ENCODE measurements at regions not wholly inside any gene's neighbourhood (a gene's known extent, or its start where the extent isn't known, plus 50 kb on each side); places are given as distances from the start of the nearest gene placed in this dataset.
"Not testable (repeated sequence)": the region's sequence is repeated elsewhere in the genome, so short reads cannot be mapped to it uniquely, and the experiment has no call there.

DNA sequence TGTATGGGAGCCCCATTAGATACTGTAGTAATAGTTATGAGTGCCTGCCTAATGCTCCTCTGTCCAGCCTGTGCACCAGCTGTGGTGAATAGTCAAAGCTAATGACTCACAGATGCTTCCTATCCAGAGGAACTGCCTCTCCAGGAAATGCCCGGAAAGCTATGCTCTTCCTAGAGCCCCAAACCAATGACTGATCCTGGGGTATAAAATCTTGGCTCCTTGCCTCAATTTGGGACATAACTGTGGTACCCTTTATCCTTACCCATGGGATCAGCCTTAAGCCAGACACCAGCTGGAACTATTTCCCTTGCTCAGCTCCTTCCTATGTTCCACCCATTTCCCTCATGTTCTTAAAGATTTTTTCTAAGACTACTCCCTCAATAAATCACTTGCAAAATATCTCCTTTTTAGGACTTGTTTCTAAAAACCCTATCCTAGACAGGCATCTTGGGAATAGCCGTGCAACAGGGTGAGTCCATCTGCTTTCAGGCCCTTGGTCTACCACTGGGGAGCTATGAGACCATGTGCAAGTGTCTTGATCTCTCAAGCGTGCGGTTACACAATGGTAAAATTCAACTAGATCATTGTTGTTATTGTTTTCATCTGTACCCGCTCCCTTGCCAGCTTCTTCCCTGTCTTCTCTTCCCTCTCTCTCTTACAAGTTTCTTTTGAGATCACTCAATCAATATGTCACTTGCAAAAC, 283.7 kb downstream of the BTBD3 start:
- no peak for DNase-seq (ENCODE audit: low spot score)

DNA sequence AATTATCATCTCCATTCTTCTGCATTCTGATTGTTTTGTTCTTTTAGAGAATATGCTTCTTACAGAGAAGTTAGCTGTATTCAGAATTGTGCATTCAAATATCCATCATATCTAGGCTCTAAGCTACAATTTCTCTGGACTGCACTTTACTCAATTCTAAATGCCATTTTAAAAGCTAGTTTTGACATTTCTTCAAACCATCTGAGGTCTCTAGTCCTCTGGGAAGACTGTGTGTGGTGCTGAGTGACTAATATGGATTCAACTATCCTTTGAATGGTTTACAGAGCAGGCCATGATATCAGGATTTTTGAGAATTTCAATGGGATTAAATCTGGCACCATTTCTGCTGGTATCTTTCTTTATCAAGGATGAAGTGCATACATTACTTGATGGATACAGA, 285.7 kb downstream of the BTBD3 start:
- no peak for DNase-seq (ENCODE audit: low spot score)

DNA sequence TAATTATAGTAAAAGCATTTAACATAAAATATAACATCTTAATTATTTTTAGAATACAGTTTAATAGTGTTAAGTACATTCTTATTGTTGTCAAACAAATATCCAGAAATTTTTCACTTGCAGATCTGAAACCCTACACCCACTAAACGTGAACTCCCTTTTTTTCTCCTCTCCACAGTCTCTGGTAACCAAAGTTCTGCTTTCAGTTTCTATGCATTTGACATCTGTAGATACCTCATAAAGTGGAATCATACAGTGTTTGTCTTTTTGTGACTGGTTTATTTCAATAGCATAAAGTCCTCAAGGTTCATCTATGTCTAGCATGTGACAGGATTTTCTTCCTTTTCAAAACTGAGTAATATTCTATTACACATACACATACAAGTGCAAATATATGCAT, 286.3 kb downstream of the BTBD3 start:
- no peak for DNase-seq (ENCODE audit: low spot score)

- peak; percentile 46 for DNase-seq (ENCODE audit: low spot score)
Observed at GRCh38 chr20:12207875-12208274, 290.2 kb downstream of the BTBD3 start.

DNA sequence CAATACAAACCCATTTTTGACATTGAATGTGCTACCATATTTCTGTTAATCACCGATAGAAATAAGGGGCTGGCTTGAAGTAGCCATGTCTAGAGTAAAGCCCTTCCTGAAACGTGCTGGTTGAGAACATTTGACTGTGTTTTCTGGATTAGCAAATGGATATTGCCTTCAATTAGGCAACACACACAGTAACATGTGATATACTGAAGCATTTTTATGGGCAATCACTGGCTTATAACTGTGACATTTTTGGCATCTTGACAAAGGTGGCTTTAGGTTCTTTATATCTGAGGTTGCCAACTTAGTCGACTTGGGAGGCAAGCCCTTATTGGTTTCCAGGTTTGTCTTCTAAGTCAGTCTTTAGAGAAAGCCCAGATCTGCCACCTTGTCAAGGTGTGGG, 292.9 kb downstream of the BTBD3 start:
- DNase-seq (ENCODE audit: low spot score): no peak

GRCh38 chr20:12211361-12211760, 293.7 kb downstream of the BTBD3 start:
- DNase-seq (ENCODE audit: low spot score): no peak

- DNase-seq (ENCODE audit: low spot score): no peak
Observed at GRCh38 chr20:12217382-12217781, 299.7 kb downstream of the BTBD3 start.

DNA sequence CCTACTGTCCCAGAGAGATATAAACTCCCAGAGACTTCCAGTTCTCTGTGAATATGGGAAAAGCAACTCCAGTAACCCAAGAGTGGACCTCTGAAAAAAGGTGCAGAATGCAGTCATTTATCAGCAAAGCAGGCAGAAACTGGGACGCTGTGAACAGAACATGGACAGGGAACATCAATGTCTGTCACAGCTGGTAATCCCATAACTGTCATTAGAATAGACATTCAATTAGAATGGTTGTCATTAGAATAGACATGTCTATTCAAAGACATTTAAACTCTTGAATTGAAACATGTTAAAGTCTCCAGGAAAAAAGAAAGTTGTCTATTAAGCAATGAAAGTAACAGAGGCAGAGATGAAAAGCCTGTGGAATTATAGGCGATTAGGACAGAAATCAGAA, 302.1 kb downstream of the BTBD3 start:
- no peak for DNase-seq (ENCODE audit: low spot score)

GRCh38 chr20:12223057-12223456, 305.4 kb downstream of the BTBD3 start:
- DNase-seq (ENCODE audit: low spot score): no peak

DNA sequence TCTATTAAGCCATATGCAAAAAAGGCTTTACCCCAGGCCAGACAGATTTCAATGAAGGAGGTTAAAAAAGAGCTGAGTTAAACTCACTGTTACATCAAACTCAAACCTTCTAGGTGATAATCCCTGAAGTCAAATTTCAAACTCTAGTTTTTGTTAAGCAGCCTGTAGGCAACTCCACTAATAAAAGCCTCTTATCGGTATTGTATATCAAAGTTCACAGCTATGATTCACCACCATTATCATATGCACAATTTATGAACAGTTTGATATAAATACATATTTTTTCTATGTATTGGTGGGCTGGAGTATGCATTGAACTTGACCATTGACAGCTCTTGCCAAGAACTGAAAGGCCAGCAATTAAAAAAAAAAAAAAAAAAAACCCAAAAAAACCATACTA, 308.2 kb downstream of the BTBD3 start:
- DNase-seq (ENCODE audit: low spot score): no peak

DNA sequence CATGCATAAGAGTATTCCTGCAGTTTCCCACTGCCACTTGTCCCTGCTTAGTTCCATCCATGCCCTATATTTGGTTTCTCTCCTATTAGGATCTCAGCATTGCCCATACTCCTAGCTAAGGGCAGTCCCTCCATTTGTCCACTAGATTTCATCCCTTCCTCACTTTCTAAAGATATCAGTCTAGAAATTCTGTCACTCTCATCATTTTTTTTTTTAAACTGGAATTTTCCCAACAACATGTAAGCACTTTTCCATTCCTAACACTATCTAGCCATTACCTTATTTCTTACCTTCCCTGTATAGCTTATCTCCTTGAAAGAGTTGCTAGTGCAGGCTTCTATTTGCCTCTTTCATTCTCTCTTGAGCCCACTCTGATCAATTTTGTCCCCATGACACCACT, 312.2 kb downstream of the BTBD3 start:
- DNase-seq (ENCODE audit: low spot score): no peak

DNA sequence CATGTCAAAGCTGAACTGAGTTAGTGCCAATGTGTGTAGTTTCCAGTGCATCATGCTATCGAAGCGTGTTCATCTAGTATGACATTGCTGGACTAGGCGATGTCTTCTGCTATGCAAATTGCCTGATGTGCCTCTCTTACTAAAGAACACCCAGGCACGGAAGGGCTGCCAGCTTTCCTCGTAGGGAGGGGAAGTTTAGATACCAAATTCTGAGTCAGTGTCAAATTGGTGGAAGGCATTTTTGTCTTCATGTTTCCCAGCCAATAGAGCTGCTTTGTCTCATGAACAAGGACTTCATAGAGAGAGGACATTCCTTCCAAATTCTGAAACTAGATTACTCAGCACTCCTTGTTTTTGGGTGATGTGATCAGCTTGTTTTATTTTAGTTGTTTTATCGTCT, 320.1 kb downstream of the BTBD3 start:
- no peak for DNase-seq (ENCODE audit: low spot score)

- DNase-seq (ENCODE audit: low spot score): peak; percentile 67
Observed at GRCh38 chr20:12241065-12241464, 323.4 kb downstream of the BTBD3 start.

DNA sequence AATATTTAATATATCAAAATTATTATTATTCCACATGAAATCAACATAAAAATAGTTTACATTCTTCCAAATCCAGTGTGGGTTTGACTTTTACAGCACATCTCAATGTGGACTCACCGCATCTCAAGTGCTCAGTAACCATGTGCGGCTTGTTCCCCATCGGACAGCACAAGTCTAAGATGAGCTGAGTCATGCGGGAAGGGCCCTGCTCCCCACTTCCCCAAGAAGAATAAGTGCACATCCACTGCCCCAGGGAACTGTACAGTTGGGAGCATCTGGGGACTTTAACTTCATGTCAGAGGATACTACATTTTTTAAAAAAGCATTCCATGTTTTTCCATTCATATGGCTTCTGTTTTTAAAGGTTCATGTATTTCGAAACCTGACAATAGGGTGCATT, 325.6 kb downstream of the BTBD3 start:
- no peak for DNase-seq (ENCODE audit: low spot score)

GRCh38 chr20:12248481-12248880, 330.8 kb downstream of the BTBD3 start:
- no peak for DNase-seq (ENCODE audit: low spot score)

DNA sequence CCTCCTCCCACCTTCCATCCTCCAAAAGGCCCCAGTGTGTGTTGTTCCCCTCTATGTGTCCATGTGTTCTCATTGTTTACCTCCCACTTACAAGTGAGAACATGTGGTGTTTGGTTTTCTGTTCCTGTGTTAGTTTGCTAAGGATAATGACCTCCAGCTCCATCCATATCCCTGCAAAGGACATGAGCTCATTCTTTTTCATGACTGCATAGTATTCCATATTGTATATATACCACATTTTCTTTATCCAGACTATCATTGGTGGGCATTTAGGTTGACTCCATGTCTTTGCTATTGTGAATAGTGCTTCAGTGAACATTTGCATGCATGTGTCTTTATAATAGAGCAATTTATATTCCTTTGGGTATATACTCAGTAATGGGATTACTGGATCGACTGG, 333.0 kb downstream of the BTBD3 start:
- not testable (repeated sequence) for DNase-seq (ENCODE audit: low spot score)

GRCh38 chr20:12252793-12253192, 335.1 kb downstream of the BTBD3 start:
- no peak for DNase-seq (ENCODE audit: low spot score)

DNA sequence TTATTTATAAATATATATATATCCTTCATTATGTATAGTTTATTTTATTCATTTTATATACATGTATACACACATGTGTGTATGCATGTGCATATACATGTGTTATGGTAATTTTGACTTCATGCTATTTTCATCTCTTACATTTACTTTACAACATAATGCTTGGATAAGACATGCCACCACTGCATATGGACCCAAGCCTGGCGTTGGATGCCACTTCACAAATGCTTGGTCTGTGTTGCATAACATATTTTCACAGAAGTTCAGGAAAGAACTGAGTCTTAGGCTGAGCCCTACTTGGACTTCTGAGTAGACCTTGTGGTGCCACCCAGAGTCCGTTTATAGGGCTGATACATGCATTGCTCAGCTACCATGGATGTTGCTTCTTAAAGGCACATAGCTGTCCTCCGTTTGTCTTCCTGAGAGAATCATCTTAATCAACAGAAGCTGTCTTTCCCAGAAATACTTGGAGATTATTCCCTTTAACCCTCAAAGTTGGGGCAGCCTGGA, 337.8 kb downstream of the BTBD3 start:
- DNase-seq (ENCODE audit: low spot score): no peak

- no peak for DNase-seq (ENCODE audit: low spot score)
Observed at GRCh38 chr20:12256806-12257205, 339.1 kb downstream of the BTBD3 start.

DNA sequence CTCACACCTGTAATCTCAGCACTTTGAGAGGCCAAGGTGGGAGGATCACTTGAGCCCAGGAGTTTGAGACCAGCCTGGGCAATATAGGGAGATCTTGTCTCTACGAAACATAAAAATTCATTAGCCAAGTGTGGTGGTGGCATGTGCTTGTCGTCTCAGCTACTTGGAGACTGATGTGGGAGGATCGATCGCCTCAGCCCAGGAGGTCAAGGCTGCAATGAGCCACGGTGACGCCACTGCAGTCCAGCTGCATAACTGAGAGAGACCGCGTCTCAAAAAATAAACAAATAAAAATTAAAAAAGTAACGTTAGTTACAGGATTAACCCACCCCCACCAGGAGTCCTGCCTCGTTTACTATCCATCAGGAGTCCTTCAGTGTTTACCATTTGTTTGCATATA, 345.1 kb downstream of the BTBD3 start:
- DNase-seq (ENCODE audit: low spot score): no peak

GRCh38 chr20:12264711-12265110, 347.0 kb downstream of the BTBD3 start:
- no peak for DNase-seq (ENCODE audit: low spot score)

DNA sequence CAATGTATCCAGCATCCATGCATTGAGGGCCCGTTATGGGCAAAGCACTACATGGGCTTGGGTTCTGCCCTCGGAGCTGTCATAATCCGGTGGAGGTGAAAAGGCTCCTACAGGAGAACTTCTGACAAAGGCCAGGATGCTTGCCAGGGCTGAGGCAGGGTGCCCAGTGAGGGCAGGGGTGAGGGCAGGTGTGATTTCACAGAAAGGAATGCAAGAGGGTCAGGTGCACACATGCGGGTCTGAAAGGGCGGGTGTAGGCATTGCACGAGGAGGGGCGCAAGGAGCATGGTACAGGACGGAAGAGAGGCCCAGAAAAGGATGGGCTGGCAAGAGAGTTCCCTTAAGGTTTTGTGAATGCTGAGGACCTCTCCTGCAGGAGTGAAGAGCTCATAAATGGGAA, 348.0 kb downstream of the BTBD3 start:
- DNase-seq (ENCODE audit: low spot score): no peak

GRCh38 chr20:12269579-12269978, 351.9 kb downstream of the BTBD3 start:
- no peak for DNase-seq (ENCODE audit: low spot score)

DNA sequence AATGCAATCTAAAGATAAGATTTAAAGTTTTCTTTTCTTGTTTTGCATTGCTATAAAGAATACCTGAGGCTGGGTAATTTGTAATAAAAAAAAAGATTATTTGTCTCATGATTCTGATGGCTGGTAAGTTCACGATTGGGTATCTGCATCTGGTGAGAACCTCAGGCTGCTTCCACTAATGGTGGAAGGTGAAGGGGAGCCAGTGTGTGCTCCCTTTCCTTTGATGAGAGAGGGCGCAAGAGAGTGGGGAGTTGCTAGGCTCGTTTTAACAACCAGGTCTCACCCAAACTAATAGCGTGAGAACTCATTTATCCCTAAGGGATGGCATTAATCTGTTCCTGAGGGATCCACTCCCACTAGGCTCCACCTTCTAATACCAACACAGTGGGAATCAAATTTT, 353.2 kb downstream of the BTBD3 start:
- DNase-seq (ENCODE audit: low spot score): no peak

Measured in SK-N-DZ (cell line).